ENCODE measurements at regions not wholly inside any gene's neighbourhood (a gene's known extent, or its start where the extent isn't known, plus 50 kb on each side); places are given as distances from the start of the nearest gene placed in this dataset.

- DNase-seq: no peak
These were observed 97.6 kb downstream of the TM2D1 start for GRCh38 chr1:61627365-61627764.

GRCh38 chr1:61626816-61627215 lies 98.1 kb downstream of the TM2D1 start:
- DNase-seq: no peak

- DNase-seq: no peak
These were observed 101.1 kb downstream of the TM2D1 start for GRCh38 chr1:61623852-61624251.

GRCh38 chr1:61620536-61620935 lies 104.4 kb downstream of the TM2D1 start:
- no peak for DNase-seq

GRCh38 chr1:61618755-61619154 lies 106.2 kb downstream of the TM2D1 start:
- no peak for DNase-seq

- DNase-seq: no peak
These were observed 106.7 kb downstream of the TM2D1 start for GRCh38 chr1:61618193-61618592.

GRCh38 chr1:61616830-61617229 lies 108.1 kb downstream of the TM2D1 start:
- no peak for DNase-seq

GRCh38 chr1:61612602-61613001 lies 112.3 kb downstream of the TM2D1 start:
- DNase-seq: peak in 1 of 56 donors; percentile 18

- DNase-seq: no peak
These were observed 115.9 kb downstream of the TM2D1 start for GRCh38 chr1:61609040-61609439.

GRCh38 chr1:61607448-61607847 lies 117.5 kb downstream of the TM2D1 start:
- no peak for DNase-seq

- peak in 1 of 56 donors; percentile 1 for DNase-seq
These were observed 118.3 kb downstream of the TM2D1 start for GRCh38 chr1:61606448-61607312.

GRCh38 chr1:61605607-61606321 lies 119.2 kb downstream of the TM2D1 start:
- DNase-seq: no peak

- no peak for DNase-seq
These were observed 120.3 kb downstream of the TM2D1 start for GRCh38 chr1:61604684-61605083.

GRCh38 chr1:61604261-61604660 lies 120.7 kb downstream of the TM2D1 start:
- no peak for DNase-seq

- DNase-seq: no peak
These were observed 122.3 kb downstream of the TM2D1 start for GRCh38 chr1:61602663-61603062.

- no peak for DNase-seq
These were observed 127.3 kb downstream of the TM2D1 start for GRCh38 chr1:61597601-61598000.

- no peak for DNase-seq
These were observed 131.6 kb downstream of the TM2D1 start for GRCh38 chr1:61593331-61593730.

GRCh38 chr1:61591351-61591750 lies 133.6 kb downstream of the TM2D1 start:
- DNase-seq: no peak

- DNase-seq: peak in 2 of 56 donors; percentile 6
These were observed 135.9 kb downstream of the TM2D1 start for GRCh38 chr1:61588736-61589672.

GRCh38 chr1:61585714-61586113 lies 139.2 kb downstream of the TM2D1 start:
- no peak for DNase-seq

GRCh38 chr1:61583703-61584102 lies 141.2 kb downstream of the TM2D1 start:
- DNase-seq: no peak

GRCh38 chr1:61581251-61581650 lies 143.7 kb downstream of the TM2D1 start:
- no peak for DNase-seq
